Stimulated activated naive CD8-positive, alpha-beta T cell treated with anti-CD3 and anti-CD28 coated beads, Interleukin-15, amount 100 ng/mL, for 72 hours (primary cell): ENCODE measurements at regions not wholly inside any gene's neighbourhood (a gene's known extent, or its start where the extent isn't known, plus 50 kb on each side); places are given as distances from the start of the nearest gene placed in this dataset.
"Not testable (repeated sequence)": the region's sequence is repeated elsewhere in the genome, so short reads cannot be mapped to it uniquely, and the experiment has no call there.

Experiments used
- ATAC-seq: fragments of 150-1000 bp; cut with Tn5 transposase; 2 replicates; pipeline ENCODE4 v1.10.0; 2021; ENCODE audit warnings: mild to moderate bottlenecking, moderate library complexity
- DNase-seq, 2 donors: peaks; one replicate each; pipeline ENCODE4 v3.0.0; 2021 to 2022
- H3K27ac Mint-ChIP-seq, 2 donors: one replicate each; pipeline ENCODE4 v1.8.0; 2022; ENCODE audit warnings: mild to moderate bottlenecking in 2 of 2, mixed read lengths in 2 of 2, moderate library complexity in 2 of 2
- H3K27me3 Mint-ChIP-seq: one replicate; pipeline ENCODE4 v1.8.0; 2022; ENCODE audit warnings: mixed read lengths
- H3K4me1 Mint-ChIP-seq: one replicate; pipeline ENCODE4 v1.8.0; 2022; ENCODE audit warnings: mild to moderate bottlenecking, mixed read lengths
- H3K4me3 Mint-ChIP-seq, 2 donors: one replicate each; pipeline ENCODE4 v1.8.0; 2022; ENCODE audit warnings: mild to moderate bottlenecking in 2 of 2, mixed read lengths in 2 of 2, moderate library complexity in 1 of 2
- H3K9me3 Mint-ChIP-seq, 2 donors: one replicate each; pipeline ENCODE4 v1.8.0; 2022; ENCODE audit warnings: mixed read lengths in 2 of 2

- Mint-ChIP-seq H3K4me3 (no peak overlapping the region), H3K27ac (no peak overlapping the region), H3K9me3 (peaks cover 0 to 7% of the 10 kb centered on the region in 2 donors), H3K27me3 (peaks cover 7% of the 10 kb centered on the region), H3K4me1 (no peaks in the 10 kb centered on the region)
- DNase-seq (no peak), ATAC-seq (no peak)
Measured at GRCh38 chr2:65781756-65782155, 349.4 kb upstream of the SPRED2 start.

- Mint-ChIP-seq H3K4me3 (no peak overlapping the region), H3K27me3 (peaks cover 19% of the 10 kb centered on the region), H3K27ac (no peak overlapping the region), H3K9me3 (peaks cover 0 to 4% of the 10 kb centered on the region in 2 donors), H3K4me1 (no peaks in the 10 kb centered on the region)
- DNase-seq (no peak), ATAC-seq (no peak)
Measured at GRCh38 chr2:65779021-65779420, 346.6 kb upstream of the SPRED2 start.

GRCh38 chr2:65778137-65778536, 345.7 kb upstream of the SPRED2 start:
- no peak for DNase-seq
- H3K27me3 Mint-ChIP-seq: peaks cover 20% of the 10 kb centered on the region
- H3K27ac Mint-ChIP-seq: no peak overlapping the region
- no peak for ATAC-seq
- H3K9me3 Mint-ChIP-seq: peaks cover 0 to 4% of the 10 kb centered on the region in 2 donors
- no peaks in the 10 kb centered on the region for H3K4me1 Mint-ChIP-seq
- no peak overlapping the region for H3K4me3 Mint-ChIP-seq

DNA sequence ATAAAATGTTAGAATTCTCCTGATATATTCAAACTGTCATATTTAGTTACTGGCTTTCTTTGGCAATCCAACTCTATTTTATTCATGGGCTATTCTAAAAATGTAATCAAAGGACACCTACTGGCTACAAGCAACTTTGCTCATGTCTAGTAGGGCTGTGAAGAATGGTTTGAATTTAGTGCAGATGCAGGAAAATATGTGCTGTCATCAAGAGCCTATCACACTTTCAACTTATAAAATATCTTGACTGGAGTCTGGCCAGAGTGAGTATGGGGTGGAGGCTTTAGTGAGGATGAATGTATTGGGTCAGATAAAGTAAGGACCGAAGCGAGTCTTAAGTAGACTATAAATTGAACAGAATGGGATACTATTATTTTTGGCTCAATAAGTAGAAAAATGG, 343.4 kb upstream of the SPRED2 start:
- Mint-ChIP-seq H3K9me3 (peaks cover 0 to 4% of the 10 kb centered on the region in 2 donors), H3K4me1 (no peaks in the 10 kb centered on the region), H3K27me3 (peaks cover 20% of the 10 kb centered on the region), H3K4me3 (no peak overlapping the region), H3K27ac (no peak overlapping the region)
- ATAC-seq (no peak), DNase-seq (no peak)

DNA sequence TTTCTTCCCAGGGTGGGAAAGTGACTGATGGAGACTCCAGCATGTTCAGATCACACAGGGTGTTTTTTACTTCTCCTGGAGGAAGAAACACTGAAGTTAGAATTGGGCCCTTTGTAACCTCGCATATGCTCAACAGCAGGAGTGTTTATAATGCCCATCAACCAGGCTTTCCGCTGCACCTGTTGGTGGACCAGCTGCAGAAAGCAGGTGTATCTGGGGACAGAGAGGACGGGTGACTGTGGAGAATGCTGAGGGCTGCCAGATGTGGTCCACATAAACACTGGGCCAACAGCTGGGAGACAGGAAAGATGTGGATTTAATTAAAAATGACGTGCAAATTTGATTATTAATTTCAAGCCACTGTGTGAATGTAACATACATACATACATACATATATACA, 335.5 kb upstream of the SPRED2 start:
- ATAC-seq (no peak), DNase-seq (no peak)
- no peaks in the 10 kb centered on the region for H3K27me3 Mint-ChIP-seq
- peaks cover 6% of the 10 kb centered on the region in 2 donors for H3K9me3 Mint-ChIP-seq
- H3K4me3 Mint-ChIP-seq: no peak overlapping the region
- H3K4me1 Mint-ChIP-seq: no peaks in the 10 kb centered on the region
- H3K27ac Mint-ChIP-seq: no peak overlapping the region

DNA sequence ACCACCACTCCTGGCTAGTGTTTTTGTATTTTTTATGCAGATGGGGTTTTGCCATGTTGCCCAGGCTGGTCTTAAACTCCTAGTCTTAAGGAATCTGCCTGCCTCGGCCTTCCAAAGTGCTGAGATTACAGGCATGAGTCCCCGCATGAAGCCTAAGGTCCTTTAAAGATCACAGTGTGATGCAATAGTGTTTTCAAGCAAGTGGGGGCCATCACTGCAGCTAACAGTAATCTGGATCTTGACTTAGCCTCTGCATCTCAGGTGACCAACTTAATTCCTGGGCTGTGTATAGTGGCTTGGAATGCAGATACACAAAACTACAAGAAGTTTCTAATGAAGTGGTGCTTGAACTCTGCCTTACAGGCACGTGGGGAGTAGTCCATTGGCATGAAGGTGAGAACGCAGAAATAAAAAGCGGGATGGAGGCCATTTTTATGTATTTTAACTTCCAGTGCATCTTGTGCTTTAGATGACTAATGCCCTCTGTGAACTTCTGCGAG, 334.4 kb upstream of the SPRED2 start:
- no peaks in the 10 kb centered on the region for H3K4me1 Mint-ChIP-seq
- ATAC-seq (no peak), DNase-seq (no peak)
- H3K27ac Mint-ChIP-seq: no peak overlapping the region
- H3K9me3 Mint-ChIP-seq: peaks cover 6% of the 10 kb centered on the region in 2 donors
- no peaks in the 10 kb centered on the region for H3K27me3 Mint-ChIP-seq
- no peak overlapping the region for H3K4me3 Mint-ChIP-seq

DNA sequence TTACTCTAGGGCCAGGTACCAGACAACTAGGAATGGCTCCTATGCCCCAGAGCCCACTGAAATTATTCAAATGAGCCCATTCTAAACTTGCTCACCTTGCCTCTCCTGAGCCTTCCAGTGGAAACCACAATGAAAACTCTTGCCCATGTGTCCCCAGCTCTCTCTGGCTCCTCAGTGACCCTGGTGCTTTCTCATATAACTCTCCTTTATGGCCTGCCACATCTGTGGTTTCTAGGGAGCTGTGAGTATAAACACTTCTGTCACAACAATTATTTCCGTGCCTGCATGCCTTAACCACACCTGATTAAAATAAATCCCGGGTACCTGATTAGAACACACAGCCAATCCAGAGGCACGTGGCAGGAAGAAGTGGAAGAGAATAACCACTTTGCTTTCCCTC, 333.0 kb upstream of the SPRED2 start:
- ATAC-seq: no peak
- Mint-ChIP-seq H3K9me3 (peaks cover 3 to 6% of the 10 kb centered on the region in 2 donors), H3K4me3 (no peak overlapping the region), H3K27me3 (peaks cover 5% of the 10 kb centered on the region), H3K27ac (no peak overlapping the region), H3K4me1 (no peaks in the 10 kb centered on the region)
- no peak for DNase-seq

DNA sequence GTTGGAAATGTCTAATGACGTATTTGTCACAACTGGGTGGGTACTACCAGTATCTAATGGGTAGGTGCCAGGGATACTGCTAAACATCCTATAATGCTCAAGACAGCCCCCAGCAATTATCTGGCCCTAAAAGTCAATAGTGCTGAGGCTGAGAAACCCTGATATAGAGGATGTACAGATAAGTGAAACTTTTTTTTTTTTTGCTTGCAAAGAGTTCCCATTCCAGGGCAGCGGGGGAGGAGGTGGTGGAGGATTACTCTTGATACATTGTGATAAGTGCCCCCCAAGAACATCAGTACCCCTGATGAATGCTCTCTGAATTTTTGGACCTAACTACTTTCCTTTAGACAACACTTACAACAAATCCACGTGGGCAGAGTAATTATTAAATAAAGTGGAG, 329.7 kb upstream of the SPRED2 start:
- ATAC-seq (no peak), DNase-seq (no peak)
- H3K27me3 Mint-ChIP-seq: peaks cover 8% of the 10 kb centered on the region
- H3K27ac Mint-ChIP-seq: no peak overlapping the region
- H3K4me3 Mint-ChIP-seq: no peak overlapping the region
- peaks cover 8 to 9% of the 10 kb centered on the region in 2 donors for H3K9me3 Mint-ChIP-seq
- no peaks in the 10 kb centered on the region for H3K4me1 Mint-ChIP-seq

GRCh38 chr2:65754219-65754618, 321.8 kb upstream of the SPRED2 start:
- no peak for ATAC-seq
- H3K4me3 Mint-ChIP-seq: no peak overlapping the region

GRCh38 chr2:65751408-65751807, 319.0 kb upstream of the SPRED2 start:
- H3K4me1 Mint-ChIP-seq: no peaks in the 10 kb centered on the region
- no peak overlapping the region for H3K4me3 Mint-ChIP-seq
- H3K27me3 Mint-ChIP-seq: no peaks in the 10 kb centered on the region
- ATAC-seq (no peak), DNase-seq (no peak)
- no peak overlapping the region for H3K27ac Mint-ChIP-seq
- H3K9me3 Mint-ChIP-seq: no peaks in the 10 kb centered on the region

More at GRCh38 chr2:65754219-65754618, 321.8 kb upstream of the SPRED2 start:
- Mint-ChIP-seq H3K4me1 (no peaks in the 10 kb centered on the region), H3K27ac (no peak overlapping the region), H3K9me3 (peaks cover 9 to 15% of the 10 kb centered on the region in 2 donors), H3K27me3 (no peaks in the 10 kb centered on the region)
- no peak for DNase-seq

- Mint-ChIP-seq H3K4me1 (no peaks in the 10 kb centered on the region), H3K4me3 (no peak overlapping the region), H3K27ac (no peak overlapping the region), H3K9me3 (no peaks in the 10 kb centered on the region), H3K27me3 (no peaks in the 10 kb centered on the region)
- no peak for DNase-seq
- no peak for ATAC-seq
Measured at GRCh38 chr2:65749545-65749944, 317.1 kb upstream of the SPRED2 start.

GRCh38 chr2:65747875-65748274, 315.5 kb upstream of the SPRED2 start:
- not testable (repeated sequence) for ATAC-seq, H3K27me3 Mint-ChIP-seq, H3K27ac Mint-ChIP-seq

DNA sequence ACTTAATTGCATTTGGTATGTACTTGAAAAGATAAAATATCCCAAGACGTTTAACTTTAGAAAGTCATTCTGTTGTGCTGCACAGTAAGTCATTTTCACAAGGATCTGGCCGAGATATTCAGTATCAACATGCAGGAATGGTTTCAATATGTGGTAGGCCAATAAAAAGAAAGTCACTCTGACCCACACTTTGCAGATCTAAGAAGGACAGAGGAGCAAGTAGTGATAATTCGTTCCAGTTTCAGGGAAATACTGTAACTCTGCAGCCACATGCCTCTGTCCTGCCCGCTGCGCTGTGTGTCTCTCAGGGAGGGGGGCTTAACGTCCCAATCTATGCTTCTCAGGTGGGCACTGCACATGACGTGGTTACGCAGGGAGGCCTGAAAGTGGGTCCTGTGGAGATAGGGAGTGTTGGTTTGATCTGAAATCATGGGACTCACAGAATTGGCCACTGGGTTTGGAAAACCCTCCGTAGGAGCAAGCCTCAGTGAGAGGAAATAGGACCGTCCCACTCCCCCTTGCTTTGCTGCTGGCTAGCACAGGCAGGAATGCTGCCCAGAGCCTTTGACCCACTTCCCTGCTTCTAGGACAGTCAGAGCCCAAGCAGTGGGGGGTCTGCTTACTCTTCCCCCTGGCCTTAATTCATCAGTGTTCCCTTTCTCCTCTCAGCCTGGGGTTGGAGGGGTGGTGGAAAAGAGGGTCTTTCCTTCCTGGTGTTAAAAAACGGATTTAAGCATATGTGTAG, 314.7 kb upstream of the SPRED2 start:
- no peaks in the 10 kb centered on the region for H3K4me1 Mint-ChIP-seq
- ATAC-seq (no peak), DNase-seq (no peak)
- no peak overlapping the region for H3K4me3 Mint-ChIP-seq
- H3K27me3 Mint-ChIP-seq: no peaks in the 10 kb centered on the region
- no peaks in the 10 kb centered on the region for H3K9me3 Mint-ChIP-seq
- H3K27ac Mint-ChIP-seq: no peak overlapping the region

More at GRCh38 chr2:65747875-65748274, 315.5 kb upstream of the SPRED2 start:
- not testable (repeated sequence) for H3K4me1 Mint-ChIP-seq, H3K4me3 Mint-ChIP-seq, DNase-seq, H3K9me3 Mint-ChIP-seq

- Mint-ChIP-seq H3K27me3 (no peaks in the 10 kb centered on the region), H3K4me3 (no peak overlapping the region), H3K4me1 (no peaks in the 10 kb centered on the region), H3K9me3 (peaks cover 5 to 8% of the 10 kb centered on the region in 2 donors), H3K27ac (no peak overlapping the region)
- DNase-seq (no peak), ATAC-seq (no peak)
Measured at GRCh38 chr2:65744477-65745200, 312.2 kb upstream of the SPRED2 start.

GRCh38 chr2:65742977-65743376, 310.6 kb upstream of the SPRED2 start:
- Mint-ChIP-seq H3K9me3 (peaks cover 5 to 8% of the 10 kb centered on the region in 2 donors), H3K4me1 (no peaks in the 10 kb centered on the region), H3K27ac (no peak overlapping the region), H3K27me3 (no peaks in the 10 kb centered on the region), H3K4me3 (no peak overlapping the region)
- DNase-seq (no peak), ATAC-seq (no peak)

GRCh38 chr2:65739927-65740326, 307.5 kb upstream of the SPRED2 start:
- Mint-ChIP-seq H3K4me3 (no peak overlapping the region), H3K4me1 (no peaks in the 10 kb centered on the region), H3K27ac (no peak overlapping the region), H3K9me3 (peaks cover 5 to 8% of the 10 kb centered on the region in 2 donors), H3K27me3 (no peaks in the 10 kb centered on the region)
- no peak for DNase-seq
- no peak for ATAC-seq
